OCI-LY7 (cell line): ENCODE measurements at regions not wholly inside any gene's neighbourhood (a gene's known extent, or its start where the extent isn't known, plus 50 kb on each side); places are given as distances from the start of the nearest gene placed in this dataset.

Experiments
- BruUV-seq: library from RNA; stranded (reverse); fragments of 400-500 nt; replicated peaks from 2 replicates; lab custom pipeline; 2021; lab: Mats Ljungman, UMichigan
- CTCF ChIA-PET: fragments of 300-600 bp; sonication (Branson Sonifier 250); formaldehyde crosslinking; loops from one replicate; lab custom pipeline; 2022; ENCODE audit warnings: antibody characterized with exemption; ENCODE audit not compliant: unreplicated experiment; lab: Charles Lee
- POLR2A ChIA-PET: fragments of 300-600 bp; sonication (Branson Sonifier 250); formaldehyde crosslinking; loops from one replicate; lab custom pipeline; 2022; ENCODE audit warnings: antibody characterized with exemption; lab: Charles Lee
- DNase-seq: peaks from one replicate; pipeline ENCODE4 v3.0.0-alpha.2; 2015; ENCODE audit warnings: low spot score
- H2AFZ ChIP-seq: fragments of 200-600 bp; sonication (generic), shearing (Covaris generic); 2 replicates; pipeline ENCODE4 v1.6.1; 2014; ENCODE audit warnings: mild to moderate bottlenecking, antibody characterized with exemption, low read length, moderate library complexity
- H3K27ac ChIP-seq: fragments of 200-600 bp; sonication (generic); 2 replicates; pipeline ENCODE4 v1.5.1; 2014; ENCODE audit warnings: mixed run types, low read depth, mild to moderate bottlenecking, moderate library complexity, low read length, inconsistent platforms; ENCODE audit not compliant: poor library complexity, severe bottlenecking
- H3K36me3 ChIP-seq: fragments of 200-600 bp; sonication (generic); 2 replicates; pipeline ENCODE4 v1.6.1; 2014; ENCODE audit warnings: mild to moderate bottlenecking, antibody characterized with exemption, low read length, moderate library complexity, mixed read lengths; ENCODE audit not compliant: insufficient read depth
- H3K4me1 ChIP-seq: fragments of 200-600 bp; sonication (generic); 2 replicates; pipeline ENCODE4 v1.5.1; 2014; ENCODE audit warnings: mild to moderate bottlenecking, low read length; ENCODE audit not compliant: insufficient read depth, poor library complexity, severe bottlenecking
- H3K4me2 ChIP-seq: fragments of 200-600 bp; sonication (generic); 2 replicates; pipeline ENCODE4 v1.6.1; 2014; ENCODE audit warnings: mild to moderate bottlenecking, low read length
- H3K4me3 ChIP-seq: fragments of 200-600 bp; sonication (generic); 2 replicates; pipeline ENCODE4 v1.5.1; 2014; ENCODE audit warnings: mild to moderate bottlenecking, low read depth, low read length; ENCODE audit not compliant: poor library complexity, severe bottlenecking
- H3K79me2 ChIP-seq: fragments of 200-600 bp; sonication (generic); 2 replicates; pipeline ENCODE4 v1.6.1; 2016; ENCODE audit warnings: low read depth, mild to moderate bottlenecking, low read length, moderate library complexity, mixed read lengths; ENCODE audit not compliant: insufficient read depth
- H3K9me2 ChIP-seq: fragments of 200-600 bp; sonication (generic); 2 replicates; pipeline ENCODE4 v1.6.1; 2016; ENCODE audit warnings: mild to moderate bottlenecking, low read length, mixed read lengths; ENCODE audit not compliant: insufficient read depth
- H3K9me3 ChIP-seq: fragments of 200-600 bp; sonication (generic); 2 replicates; pipeline ENCODE4 v1.6.1; 2014; ENCODE audit warnings: mild to moderate bottlenecking, mixed run types, low read length, mixed read lengths
- H4K20me1 ChIP-seq: fragments of 200-600 bp; sonication (generic); 2 replicates; pipeline ENCODE4 v1.6.1; 2014; ENCODE audit warnings: mild to moderate bottlenecking, antibody characterized with exemption, low read length, moderate library complexity, mixed read lengths; ENCODE audit not compliant: insufficient read depth
- CTCF ChIP-seq: fragments of 200-600 bp; sonication (generic); conservative IDR thresholded peaks from 2 replicates; pipeline ENCODE4 v1.5.1; 2014; ENCODE audit warnings: mild to moderate bottlenecking, antibody characterized with exemption, low read length, moderate library complexity, mixed read lengths
- EZH2phosphoT487 ChIP-seq: fragments of 200-600 bp; sonication (generic); IDR thresholded peaks from 2 replicates; pipeline ENCODE4 v1.6.1; 2018; ENCODE audit warnings: low read depth, borderline replicate concordance, mild to moderate bottlenecking, mixed run types, antibody characterized with exemption, low read length, moderate library complexity, mixed read lengths
- intact Hi-C: fragments of 100-400 bp; cut with micrococcal nuclease; formaldehyde crosslinking; loops from one replicate; pipeline ENCODE4 v1.10.0; 2022; ENCODE audit not compliant: unreplicated experiment

- Histone ChIP-seq H3K27ac (no peak overlapping the region), H3K4me2 (no peak overlapping the region), H3K9me3 (no peaks in the 10 kb centered on the region), H4K20me1 (no peaks in the 10 kb centered on the region), H3K4me1 (no peaks in the 10 kb centered on the region), H3K79me2 (no peaks in the 10 kb centered on the region), H3K36me3 (no peaks in the 10 kb centered on the region), H3K4me3 (no peak overlapping the region), H3K9me2 (no peaks in the 10 kb centered on the region), H2AFZ (no peak overlapping the region)
- no TSS peak for BruUV-seq
- POLR2A ChIA-PET, result no interaction called here
- CTCF ChIA-PET, result no interaction called here
- DNase-seq, result no peak
- no peak for TF ChIP-seq CTCF
- TF ChIP-seq EZH2phosphoT487, result no peak
- intact Hi-C loops, result no loop called here
These were observed 608.2 kb downstream of the TBC1D22A start for GRCh38 chr22:47370448-47371262.

GRCh38 chr22:47369431-47370015 lies 607.1 kb downstream of the TBC1D22A start:
- Histone ChIP-seq H3K4me2 (no peak overlapping the region), H4K20me1 (no peaks in the 10 kb centered on the region), H3K9me3 (no peaks in the 10 kb centered on the region), H3K27ac (no peak overlapping the region), H3K36me3 (no peaks in the 10 kb centered on the region), H3K4me3 (no peak overlapping the region), H2AFZ (no peak overlapping the region), H3K79me2 (no peaks in the 10 kb centered on the region), H3K9me2 (no peaks in the 10 kb centered on the region), H3K4me1 (no peaks in the 10 kb centered on the region)
- DNase-seq, result no peak
- intact Hi-C loops, result no loop called here
- POLR2A ChIA-PET, result no interaction called here
- TF ChIP-seq EZH2phosphoT487 (no peak), CTCF (no peak)
- CTCF ChIA-PET, result no interaction called here
- no TSS peak for BruUV-seq

- H3K4me2 ChIP-seq, result no peak overlapping the region
- CTCF ChIA-PET, result no interaction called here
- no peak overlapping the region for H2AFZ ChIP-seq
- no peaks in the 10 kb centered on the region for H3K79me2 ChIP-seq
- H3K27ac ChIP-seq, result no peak overlapping the region
- intact Hi-C loops, result no loop called here
- TF ChIP-seq EZH2phosphoT487, result no peak
- TF ChIP-seq CTCF, result no peak
- no peak overlapping the region for H3K4me3 ChIP-seq
- H3K9me3 ChIP-seq, result no peaks in the 10 kb centered on the region
- no peak for DNase-seq
- no peaks in the 10 kb centered on the region for H3K4me1 ChIP-seq
- no peaks in the 10 kb centered on the region for H3K36me3 ChIP-seq
- H3K9me2 ChIP-seq, result no peaks in the 10 kb centered on the region
- POLR2A ChIA-PET, result no interaction called here
- BruUV-seq, result no TSS peak
- H4K20me1 ChIP-seq, result no peaks in the 10 kb centered on the region
These were observed 606.6 kb downstream of the TBC1D22A start for GRCh38 chr22:47369020-47369419.
